HT1080 (cell line): ENCODE measurements at regions not wholly inside any gene's neighbourhood (a gene's known extent, or its start where the extent isn't known, plus 50 kb on each side); places are given as distances from the start of the nearest gene placed in this dataset.
"Not testable (repeated sequence)": the region's sequence is repeated elsewhere in the genome, so short reads cannot be mapped to it uniquely, and the experiment has no call there.

ENCODE experiments used
- DNase-seq: peaks from one replicate; pipeline ENCODE4 v3.0.0-alpha.2; 2015; ENCODE audit warnings: low read depth

GRCh38 chr6:76560851-76561755, 488.6 kb upstream of the IMPG1 start:
- not testable (repeated sequence) for DNase-seq

GRCh38 chr6:76553256-76553655, 480.8 kb upstream of the IMPG1 start:
- DNase-seq: no peak

- DNase-seq: no peak
Measured at GRCh38 chr6:76552268-76552667, 479.8 kb upstream of the IMPG1 start.

- DNase-seq: no peak
Measured at GRCh38 chr6:76533661-76534060, 461.2 kb upstream of the IMPG1 start.

GRCh38 chr6:76532647-76533046, 460.2 kb upstream of the IMPG1 start:
- no peak for DNase-seq

- peak; percentile 33 for DNase-seq
Measured at GRCh38 chr6:76518443-76518842, 446.0 kb upstream of the IMPG1 start.

- DNase-seq: no peak
Measured at GRCh38 chr6:76516924-76517323, 444.5 kb upstream of the IMPG1 start.

- no peak for DNase-seq
Measured at GRCh38 chr6:76510489-76510888, 438.0 kb upstream of the IMPG1 start.

GRCh38 chr6:76509397-76509796, 436.9 kb upstream of the IMPG1 start:
- no peak for DNase-seq

- no peak for DNase-seq
Measured at GRCh38 chr6:76506808-76507207, 434.3 kb upstream of the IMPG1 start.

- DNase-seq: no peak
Measured at GRCh38 chr6:76495909-76496308, 423.4 kb upstream of the IMPG1 start.

GRCh38 chr6:76491376-76491775, 418.9 kb upstream of the IMPG1 start:
- DNase-seq: not testable (repeated sequence)

- DNase-seq: no peak
Measured at GRCh38 chr6:76490456-76490855, 418.0 kb upstream of the IMPG1 start.

- no peak for DNase-seq
Measured at GRCh38 chr6:76481101-76481500, 408.6 kb upstream of the IMPG1 start.

- no peak for DNase-seq
Measured at GRCh38 chr6:76472858-76473257, 400.4 kb upstream of the IMPG1 start.

- no peak for DNase-seq
Measured at GRCh38 chr6:76466286-76466685, 393.8 kb upstream of the IMPG1 start.

GRCh38 chr6:76465410-76465809, 392.9 kb upstream of the IMPG1 start:
- DNase-seq: no peak

- no peak for DNase-seq
Measured at GRCh38 chr6:76453270-76453669, 380.8 kb upstream of the IMPG1 start.

GRCh38 chr6:76451926-76452709, 379.7 kb upstream of the IMPG1 start:
- no peak for DNase-seq

- no peak for DNase-seq
Measured at GRCh38 chr6:76448109-76448508, 375.6 kb upstream of the IMPG1 start.

- no peak for DNase-seq
Measured at GRCh38 chr6:76441875-76442274, 369.4 kb upstream of the IMPG1 start.

GRCh38 chr6:76439811-76440210, 367.3 kb upstream of the IMPG1 start:
- no peak for DNase-seq

- DNase-seq: no peak
Measured at GRCh38 chr6:76438768-76439167, 366.3 kb upstream of the IMPG1 start.
